Tibial nerve (tissue), 4 donors: ENCODE measurements at regions not wholly inside any gene's neighbourhood (a gene's known extent, or its start where the extent isn't known, plus 50 kb on each side); places are given as distances from the start of the nearest gene placed in this dataset.

Source experiments
- DNase-seq, 2 donors: peaks; one replicate each; pipeline ENCODE4 v3.0.0-alpha.2; 2019; ENCODE audit warnings: low spot score in 2 of 2
- H3K27ac ChIP-seq, 4 donors: fragments of 200-600 bp; sonication (generic) in 3 of 4; one replicate each; pipeline ENCODE4 v1.5.1; 2017 to 2019; ENCODE audit warnings: mild to moderate bottlenecking in 1 of 4
- H3K27me3 ChIP-seq, 2 donors: fragments of 200-600 bp; sonication (generic) in 1 of 2; one replicate each; pipeline versions ENCODE4 v1.5.1 to v1.6.0; 2017 to 2019
- H3K36me3 ChIP-seq, 3 donors: fragments of 200-600 bp; sonication (generic); one replicate each; pipeline ENCODE4 v1.5.1; 2018 to 2019
- H3K4me1 ChIP-seq, 4 donors: fragments of 200-600 bp; sonication (generic) in 3 of 4; one replicate each; pipeline ENCODE4 v1.5.1; 2017 to 2019
- H3K4me3 ChIP-seq, 4 donors: fragments of 200-600 bp; sonication (generic) in 3 of 4; one replicate each; pipeline ENCODE4 v1.5.1; 2017 to 2019; ENCODE audit warnings: mild to moderate bottlenecking in 1 of 4, moderate library complexity in 1 of 4
- H3K9me3 ChIP-seq, 4 donors: fragments of 200-600 bp; sonication (generic) in 3 of 4; one replicate each; pipeline ENCODE4 v1.5.1; 2017 to 2019
- EP300 ChIP-seq, 2 donors: sonication (generic); formaldehyde crosslinking; IDR thresholded peaks; one replicate each; pipeline ENCODE4 v1.6.1; 2017; ENCODE audit warnings: antibody characterized with exemption in 2 of 2, mild to moderate bottlenecking in 1 of 2
- POLR2A ChIP-seq, 2 donors: fragments of 450-650 bp; IDR thresholded peaks; one replicate each; pipeline ENCODE4 v1.6.1; 2017; ENCODE audit warnings: antibody characterized with exemption in 2 of 2, mild to moderate bottlenecking in 2 of 2, moderate library complexity in 2 of 2
- WGBS, 2 donors: methylation state at CpG; one replicate each; pipeline ENCODE4 v1.1.5; 2018; 5-methylcytosine and 5-hydroxymethylcytosine counted together
- TF ChIP-seq, protein P1 (sequence below), 5 experiments: fragments of 200-600 bp in 3 of 5; fragments of 450-650 bp in 2 of 5; sonication (generic) in 3 of 5; IDR thresholded peaks; one replicate each; pipeline ENCODE4 v1.5.1; 2016 to 2019; ENCODE audit warnings: antibody characterized with exemption in 5 of 5, mild to moderate bottlenecking in 3 of 5, moderate library complexity in 2 of 5

DNA sequence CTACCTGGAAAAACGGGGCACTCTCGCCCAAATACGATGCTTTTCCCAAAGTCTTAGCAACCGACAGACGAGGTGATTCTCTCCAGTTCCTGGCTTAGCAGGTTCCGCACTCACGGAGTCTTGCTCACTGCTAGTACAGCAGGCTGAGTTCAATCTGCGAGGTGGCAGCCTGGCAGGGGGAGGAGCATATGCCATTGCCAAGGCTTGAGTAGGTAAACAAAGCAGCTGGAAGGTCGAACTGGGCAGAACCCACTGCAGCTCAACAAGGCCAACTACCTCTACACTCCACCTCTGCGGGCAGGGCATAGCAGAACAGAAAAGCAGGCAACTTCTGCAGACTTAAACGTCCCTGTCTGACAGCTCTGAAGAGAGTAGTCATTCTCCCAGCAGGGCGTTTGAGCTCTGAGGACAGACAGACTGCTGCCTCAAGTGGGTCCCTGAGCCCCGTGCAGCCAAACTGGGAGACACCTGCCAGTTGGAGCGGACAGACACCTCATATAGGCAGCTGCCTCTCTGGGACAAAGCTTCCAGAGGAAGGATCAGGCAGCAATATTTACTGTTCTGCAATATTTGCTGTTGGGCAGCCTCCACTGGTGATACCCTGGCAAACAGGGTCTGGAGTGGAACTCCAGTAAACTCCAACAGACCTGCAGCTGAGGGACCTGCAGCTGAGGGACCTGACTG is 73.4 kb upstream of the CADM2 start:
- Histone ChIP-seq H3K36me3 (no peaks in the 10 kb centered on the region), H3K4me1 (no peaks in the 10 kb centered on the region), H3K27ac (no peak overlapping the region), H3K27me3 (no peaks in the 10 kb centered on the region), H3K4me3 (no peak overlapping the region), H3K9me3 (peaks cover 0 to 12% (median 0%) of the 10 kb centered on the region in 4 donors)
- TF ChIP-seq POLR2A (IDR thresholded peaks at IDR 0.05) (no peak), EP300 (IDR thresholded peaks at IDR 0.05) (no peak)
- TF ChIP-seq, protein P1, sequence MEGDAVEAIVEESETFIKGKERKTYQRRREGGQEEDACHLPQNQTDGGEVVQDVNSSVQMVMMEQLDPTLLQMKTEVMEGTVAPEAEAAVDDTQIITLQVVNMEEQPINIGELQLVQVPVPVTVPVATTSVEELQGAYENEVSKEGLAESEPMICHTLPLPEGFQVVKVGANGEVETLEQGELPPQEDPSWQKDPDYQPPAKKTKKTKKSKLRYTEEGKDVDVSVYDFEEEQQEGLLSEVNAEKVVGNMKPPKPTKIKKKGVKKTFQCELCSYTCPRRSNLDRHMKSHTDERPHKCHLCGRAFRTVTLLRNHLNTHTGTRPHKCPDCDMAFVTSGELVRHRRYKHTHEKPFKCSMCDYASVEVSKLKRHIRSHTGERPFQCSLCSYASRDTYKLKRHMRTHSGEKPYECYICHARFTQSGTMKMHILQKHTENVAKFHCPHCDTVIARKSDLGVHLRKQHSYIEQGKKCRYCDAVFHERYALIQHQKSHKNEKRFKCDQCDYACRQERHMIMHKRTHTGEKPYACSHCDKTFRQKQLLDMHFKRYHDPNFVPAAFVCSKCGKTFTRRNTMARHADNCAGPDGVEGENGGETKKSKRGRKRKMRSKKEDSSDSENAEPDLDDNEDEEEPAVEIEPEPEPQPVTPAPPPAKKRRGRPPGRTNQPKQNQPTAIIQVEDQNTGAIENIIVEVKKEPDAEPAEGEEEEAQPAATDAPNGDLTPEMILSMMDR (IDR thresholded peaks at IDR 0.05), result no peak
- no peak for DNase-seq
- 89 to 90% methylated on average over 11 to 12 of the region's 14 CpGs for WGBS, 2 donors

DNA sequence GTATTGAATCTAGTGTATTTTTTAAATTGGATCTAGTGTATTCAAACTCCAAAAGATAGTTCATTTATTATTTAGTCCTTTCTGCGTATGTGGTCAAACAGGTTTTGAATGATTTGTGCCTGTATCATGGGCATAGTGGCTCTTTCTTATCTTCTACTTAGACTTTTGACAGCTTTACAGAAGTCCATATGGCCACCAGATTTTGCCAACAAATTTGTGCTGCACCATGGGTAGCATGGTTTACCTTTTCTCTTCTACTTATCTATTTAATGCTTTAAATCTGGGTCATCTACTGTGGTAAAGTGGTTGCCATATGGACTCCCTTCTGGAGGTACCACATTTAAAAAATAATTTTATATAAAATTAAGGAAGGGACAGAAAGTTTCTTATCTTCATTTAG is 66.9 kb upstream of the CADM2 start:
- Histone ChIP-seq H3K4me1 (no peaks in the 10 kb centered on the region), H3K27ac (no peak overlapping the region), H3K4me3 (no peak overlapping the region), H3K9me3 (peaks cover 0 to 28% (median 0%) of the 10 kb centered on the region in 4 donors), H3K36me3 (no peaks in the 10 kb centered on the region), H3K27me3 (no peaks in the 10 kb centered on the region)
- no peak for TF ChIP-seq POLR2A (IDR thresholded peaks at IDR 0.05)
- TF ChIP-seq, protein P1 (IDR thresholded peaks at IDR 0.05), result no peak
- no peak for TF ChIP-seq EP300 (IDR thresholded peaks at IDR 0.05)
- 94 to 98% methylated on average over 1 of the region's 1 CpG for WGBS, 2 donors
- DNase-seq, result no peak

DNA sequence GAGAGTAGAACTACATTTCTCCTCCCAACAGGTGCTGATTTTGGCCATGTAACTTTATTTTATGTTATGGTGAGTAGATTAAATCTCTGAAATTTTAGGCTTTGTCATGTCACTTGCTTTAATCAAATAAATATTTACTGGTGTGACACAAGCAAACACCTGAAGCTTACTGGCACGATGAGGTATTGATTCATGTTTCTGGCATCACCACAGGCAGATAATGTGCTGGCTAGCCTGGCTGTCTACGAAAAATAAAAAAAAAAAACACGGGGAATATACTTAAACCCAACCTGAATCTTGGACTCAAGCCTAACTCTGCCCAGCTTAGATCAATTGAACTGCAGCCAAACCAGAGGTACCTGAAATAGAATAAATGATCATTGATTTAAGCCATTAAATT is 65.6 kb upstream of the CADM2 start:
- 76 to 85% methylated on average over 3 of the region's 3 CpGs for WGBS, 2 donors
- no peak overlapping the region for H3K4me3 ChIP-seq
- no peak for DNase-seq
- H3K9me3 ChIP-seq, result peaks cover 0 to 40% (median 2%) of the 10 kb centered on the region in 4 donors
- H3K27ac ChIP-seq, result no peak overlapping the region
- no peak for TF ChIP-seq EP300 (IDR thresholded peaks at IDR 0.05)
- TF ChIP-seq POLR2A (IDR thresholded peaks at IDR 0.05), result no peak
- TF ChIP-seq, protein P1 (IDR thresholded peaks at IDR 0.05), result no peak
- no peaks in the 10 kb centered on the region for H3K27me3 ChIP-seq
- H3K36me3 ChIP-seq, result no peaks in the 10 kb centered on the region
- no peaks in the 10 kb centered on the region for H3K4me1 ChIP-seq

DNA sequence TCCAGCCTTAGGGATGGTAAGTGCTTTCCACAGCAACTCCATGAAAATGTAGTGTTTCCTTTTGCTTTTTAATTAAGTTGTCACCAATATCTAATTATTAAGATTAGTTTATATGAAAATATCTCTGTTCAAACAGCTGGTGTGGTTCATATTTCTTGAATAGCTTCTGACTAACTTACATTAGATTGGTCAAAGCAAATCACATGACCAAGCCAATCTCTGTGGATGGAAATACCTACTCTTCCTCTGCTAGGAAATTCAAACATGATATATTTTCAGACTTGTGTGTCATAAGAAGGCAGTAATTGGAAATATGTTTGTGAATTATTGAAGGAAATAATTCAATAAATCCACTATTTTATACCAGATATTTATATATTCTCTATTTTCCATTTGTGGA is 54.6 kb upstream of the CADM2 start:
- H3K9me3 ChIP-seq, result peaks cover 0 to 25% (median 0%) of the 10 kb centered on the region in 4 donors
- no peak for DNase-seq
- H3K27me3 ChIP-seq, result no peaks in the 10 kb centered on the region
- H3K4me3 ChIP-seq, result no peak overlapping the region
- no peaks in the 10 kb centered on the region for H3K36me3 ChIP-seq
- TF ChIP-seq EP300 (IDR thresholded peaks at IDR 0.05) (no peak), POLR2A (IDR thresholded peaks at IDR 0.05) (no peak)
- TF ChIP-seq, protein P1 (IDR thresholded peaks at IDR 0.05), result no peak
- no peak overlapping the region for H3K27ac ChIP-seq
- no peaks in the 10 kb centered on the region for H3K4me1 ChIP-seq

GRCh38 chr3:84904816-84905555 is 53.8 kb upstream of the CADM2 start:
- TF ChIP-seq, protein P1 (IDR thresholded peaks at IDR 0.05), result no peak
- TF ChIP-seq POLR2A (IDR thresholded peaks at IDR 0.05) (no peak), EP300 (IDR thresholded peaks at IDR 0.05) (no peak)
- Histone ChIP-seq H3K27ac (no peak overlapping the region), H3K4me3 (no peak overlapping the region), H3K9me3 (peaks cover 0 to 18% (median 0%) of the 10 kb centered on the region in 4 donors), H3K4me1 (no peaks in the 10 kb centered on the region), H3K36me3 (no peaks in the 10 kb centered on the region), H3K27me3 (no peaks in the 10 kb centered on the region)
- DNase-seq, result no peak
- 90 to 94% methylated on average over 17 to 20 of the region's 21 CpGs for WGBS, 2 donors
